GM12864 (cell line): ENCODE measurements at regions not wholly inside any gene's neighbourhood (a gene's known extent, or its start where the extent isn't known, plus 50 kb on each side); places are given as distances from the start of the nearest gene placed in this dataset.

Experiments used
- DNase-seq: peaks from one replicate; pipeline ENCODE4 v3.0.0-alpha.2; 2011; ENCODE audit warnings: low read depth
- H3K4me3 ChIP-seq: 2 replicates; pipeline ENCODE4 v1.5.1; 2011; ENCODE audit warnings: mild to moderate bottlenecking, low read depth, low read length, control low read depth
- TF ChIP-seq, protein P1 (sequence below): IDR thresholded peaks from 2 replicates; pipeline ENCODE4 v1.5.1; 2011; ENCODE audit warnings: low read depth, mild to moderate bottlenecking, moderate library complexity, low read length, control low read depth, inconsistent platforms; ENCODE audit errors: missing control alignments

DNA sequence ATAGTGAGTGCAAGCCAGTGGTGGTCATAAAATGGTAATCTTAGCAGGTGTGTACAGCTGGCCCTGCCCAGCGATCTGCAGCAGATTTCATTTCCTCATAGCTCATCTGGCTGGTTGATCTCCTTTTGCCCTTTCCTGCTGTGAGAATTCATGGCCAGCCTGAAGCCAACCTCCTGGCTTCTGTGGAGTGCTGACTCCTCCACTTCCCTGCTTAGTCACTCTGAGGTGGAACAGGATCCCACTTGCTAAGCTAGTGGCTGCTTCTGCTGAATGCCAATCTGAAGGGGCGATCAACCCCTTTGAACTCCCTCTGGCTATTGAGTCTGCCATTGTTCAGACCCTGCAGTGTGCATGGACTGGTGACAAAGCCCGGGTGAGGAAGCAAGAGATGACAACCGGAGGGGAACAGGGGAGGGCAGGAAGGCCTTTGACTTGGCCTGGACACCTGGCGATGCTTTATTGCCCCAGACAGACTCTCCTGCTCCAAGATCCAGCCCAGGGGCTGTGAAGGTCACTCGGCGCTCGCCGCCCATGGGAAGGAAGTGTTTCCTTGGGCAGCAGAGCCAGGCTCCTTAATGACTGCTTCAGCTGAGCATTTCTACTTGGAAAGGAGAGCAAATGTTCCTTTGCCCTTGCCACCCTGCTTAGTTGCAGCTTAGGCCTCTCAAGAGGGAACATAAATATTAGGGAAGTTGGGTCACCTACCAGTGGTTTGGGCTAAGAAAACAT is 341.1 kb downstream of the ZSWIM6 start:
- H3K4me3 ChIP-seq, result no peak overlapping the region

DNA sequence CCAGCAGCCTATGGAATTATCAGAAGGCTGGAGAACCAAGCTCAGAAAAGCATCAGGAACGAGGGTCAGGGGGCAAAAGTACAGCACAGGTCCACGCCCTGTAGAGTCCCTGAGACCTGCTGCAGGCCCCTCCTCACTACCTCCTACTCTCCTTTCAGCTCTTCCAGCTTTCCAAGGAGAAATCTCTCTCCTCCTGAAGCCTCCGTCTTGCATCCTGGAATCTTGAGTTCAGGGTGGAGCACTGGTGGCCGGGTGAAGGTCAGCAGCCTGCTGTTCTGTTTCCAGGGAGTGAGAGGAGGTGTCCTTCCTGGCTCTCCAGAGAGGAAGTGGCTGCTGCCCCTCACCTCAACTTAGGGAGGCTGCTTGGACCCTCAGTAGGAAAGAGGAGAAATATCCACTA is 342.3 kb downstream of the ZSWIM6 start:
- TF ChIP-seq, protein P1, sequence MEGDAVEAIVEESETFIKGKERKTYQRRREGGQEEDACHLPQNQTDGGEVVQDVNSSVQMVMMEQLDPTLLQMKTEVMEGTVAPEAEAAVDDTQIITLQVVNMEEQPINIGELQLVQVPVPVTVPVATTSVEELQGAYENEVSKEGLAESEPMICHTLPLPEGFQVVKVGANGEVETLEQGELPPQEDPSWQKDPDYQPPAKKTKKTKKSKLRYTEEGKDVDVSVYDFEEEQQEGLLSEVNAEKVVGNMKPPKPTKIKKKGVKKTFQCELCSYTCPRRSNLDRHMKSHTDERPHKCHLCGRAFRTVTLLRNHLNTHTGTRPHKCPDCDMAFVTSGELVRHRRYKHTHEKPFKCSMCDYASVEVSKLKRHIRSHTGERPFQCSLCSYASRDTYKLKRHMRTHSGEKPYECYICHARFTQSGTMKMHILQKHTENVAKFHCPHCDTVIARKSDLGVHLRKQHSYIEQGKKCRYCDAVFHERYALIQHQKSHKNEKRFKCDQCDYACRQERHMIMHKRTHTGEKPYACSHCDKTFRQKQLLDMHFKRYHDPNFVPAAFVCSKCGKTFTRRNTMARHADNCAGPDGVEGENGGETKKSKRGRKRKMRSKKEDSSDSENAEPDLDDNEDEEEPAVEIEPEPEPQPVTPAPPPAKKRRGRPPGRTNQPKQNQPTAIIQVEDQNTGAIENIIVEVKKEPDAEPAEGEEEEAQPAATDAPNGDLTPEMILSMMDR, result no peak
- no peak for DNase-seq
- no peak overlapping the region for H3K4me3 ChIP-seq

More for the DNA sequence above, 341.1 kb downstream of the ZSWIM6 start:
- TF ChIP-seq, protein P1, result no peak
- DNase-seq, result no peak

DNA sequence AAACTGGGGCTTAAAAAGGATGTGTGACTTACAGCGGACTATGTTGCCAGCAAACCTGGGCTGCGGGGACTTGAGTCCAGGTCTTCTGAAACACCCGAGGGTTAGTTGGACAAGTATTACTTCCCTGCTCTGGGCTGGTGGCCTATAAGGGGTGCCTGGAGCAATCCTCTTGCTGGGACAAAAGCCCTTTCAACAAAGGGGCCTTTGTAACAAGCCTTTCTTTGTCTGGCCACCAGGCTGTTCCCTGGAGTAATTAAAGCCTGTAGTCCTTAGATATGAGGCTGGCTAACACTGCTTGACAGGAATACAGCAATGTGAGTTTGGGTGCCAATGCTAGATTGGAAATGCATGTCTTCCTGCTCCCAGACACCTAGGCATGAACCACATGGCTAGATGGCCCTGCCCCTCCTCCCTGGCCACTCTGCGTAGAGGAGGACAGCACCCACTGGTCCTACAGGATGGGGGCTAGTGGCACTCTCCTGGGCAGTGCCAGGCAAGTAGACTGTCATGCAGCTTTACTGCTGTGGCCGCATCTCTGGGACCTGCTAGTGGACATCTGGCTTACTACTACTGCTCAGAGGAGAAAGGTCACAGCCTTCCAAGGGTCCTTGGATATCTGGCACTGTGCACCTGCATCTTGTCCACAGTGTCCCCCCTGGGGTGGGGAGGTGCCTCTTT is 343.1 kb downstream of the ZSWIM6 start:
- no peak for DNase-seq
- TF ChIP-seq, protein P1, result no peak
- H3K4me3 ChIP-seq, result no peak overlapping the region

DNA sequence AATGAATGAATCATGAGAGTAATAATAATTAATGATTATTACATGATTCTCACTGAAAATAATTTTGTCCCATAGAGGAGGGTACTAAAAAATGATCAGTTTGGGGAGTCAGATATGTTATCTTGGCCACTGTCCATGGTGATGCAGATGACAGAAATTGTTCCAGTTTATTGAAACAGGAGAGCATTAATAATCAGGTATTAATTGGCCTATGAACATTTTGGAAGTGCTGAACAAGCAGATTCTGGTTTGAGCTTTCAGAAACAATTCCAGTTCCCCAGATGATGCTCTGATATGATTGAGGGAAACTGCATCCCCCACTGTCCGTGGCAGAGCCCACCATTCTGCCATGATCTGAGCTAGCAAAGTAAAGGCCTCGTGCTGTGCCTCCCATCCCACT is 345.2 kb downstream of the ZSWIM6 start:
- H3K4me3 ChIP-seq, result no peak overlapping the region
- DNase-seq, result no peak
- TF ChIP-seq, protein P1, result no peak

DNA sequence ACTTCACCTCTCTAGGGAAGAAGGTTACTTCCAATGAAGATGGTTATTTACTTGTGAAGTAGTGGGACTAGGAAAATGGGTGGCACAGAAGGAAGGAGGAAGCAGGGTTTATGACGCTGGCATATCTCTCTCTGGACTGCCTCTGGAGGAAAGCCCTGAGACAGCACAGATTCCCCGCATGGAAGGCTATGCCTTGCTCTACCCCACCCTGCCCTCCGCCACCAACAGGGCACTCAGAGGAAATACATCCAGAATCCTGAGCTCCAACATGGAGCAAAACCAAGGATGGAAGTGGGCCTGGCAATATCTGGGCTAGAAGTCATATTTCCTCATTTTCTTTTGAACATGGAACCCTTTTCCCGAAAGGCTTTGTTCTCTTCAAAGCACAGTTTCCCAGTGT is 346.9 kb downstream of the ZSWIM6 start:
- no peak for DNase-seq
- TF ChIP-seq, protein P1, result no peak
- no peak overlapping the region for H3K4me3 ChIP-seq

DNA sequence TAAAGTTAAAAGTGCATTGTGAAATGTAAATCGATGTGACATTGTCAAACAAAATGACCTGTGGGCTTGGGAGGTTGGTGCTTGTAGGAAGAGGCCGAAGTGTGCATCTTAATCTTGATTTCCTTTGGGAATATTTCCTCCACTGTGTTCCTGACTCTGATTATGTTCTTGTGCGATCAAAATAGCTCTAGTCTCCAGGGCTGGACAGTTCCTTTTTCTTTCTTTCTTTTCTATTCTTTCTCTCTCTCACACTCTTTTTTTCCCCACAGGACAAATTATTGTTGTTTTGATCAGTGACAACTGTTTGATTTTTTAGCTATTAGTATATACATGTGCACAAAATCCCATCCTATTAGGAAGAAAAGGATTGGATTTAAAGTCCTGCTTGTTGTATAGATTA is 347.5 kb downstream of the ZSWIM6 start:
- DNase-seq, result no peak
- TF ChIP-seq, protein P1, result no peak
- no peak overlapping the region for H3K4me3 ChIP-seq

DNA sequence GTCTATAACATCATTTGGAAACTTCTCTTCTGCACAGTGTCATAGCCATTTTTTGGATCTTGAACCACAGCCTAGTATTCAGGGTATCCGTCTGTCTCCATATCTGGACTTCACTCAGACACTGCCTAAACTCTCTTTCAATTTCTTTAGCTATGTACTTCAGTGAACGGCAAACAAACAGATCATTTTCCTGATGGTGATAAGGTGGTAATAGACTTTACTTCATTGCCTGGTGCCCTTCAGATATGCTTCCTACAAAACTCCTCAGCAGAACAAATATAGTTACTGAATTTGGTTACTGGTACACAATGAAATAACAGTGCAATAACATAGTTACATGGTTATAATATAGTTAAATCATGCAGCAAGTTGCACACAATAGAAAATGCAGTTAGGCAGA is 348.2 kb downstream of the ZSWIM6 start:
- no peak for DNase-seq
- no peak overlapping the region for H3K4me3 ChIP-seq
- TF ChIP-seq, protein P1, result no peak
